Skeletal muscle satellite cell (primary cell): ENCODE measurements at regions not wholly inside any gene's neighbourhood (a gene's known extent, or its start where the extent isn't known, plus 50 kb on each side); places are given as distances from the start of the nearest gene placed in this dataset.
"Not testable (repeated sequence)": the region's sequence is repeated elsewhere in the genome, so short reads cannot be mapped to it uniquely, and the experiment has no call there.

Experiments
- H3K27me3 ChIP-seq: 2 replicates; pipeline ENCODE4 v1.7.0; 2013; ENCODE audit warnings: low read length; ENCODE audit not compliant: control insufficient read depth, insufficient read depth
- H3K36me3 ChIP-seq: 2 replicates; pipeline ENCODE4 v1.7.0; 2013; ENCODE audit warnings: mild to moderate bottlenecking, control low read depth, low read length; ENCODE audit not compliant: insufficient read depth
- H3K4me1 ChIP-seq: 2 replicates; pipeline ENCODE4 v1.7.0; 2013; ENCODE audit warnings: low read length; ENCODE audit not compliant: control insufficient read depth, insufficient read depth
- H3K4me2 ChIP-seq: 2 replicates; pipeline ENCODE4 v1.7.0; 2013; ENCODE audit warnings: mild to moderate bottlenecking, low read length
- H3K4me3 ChIP-seq: 2 replicates; pipeline ENCODE4 v1.7.0; 2013; ENCODE audit warnings: low read length
- H3K9ac ChIP-seq: 2 replicates; pipeline ENCODE4 v1.7.0; 2013; ENCODE audit warnings: mild to moderate bottlenecking, low read depth, low read length, moderate library complexity
- H3K9me3 ChIP-seq: replicated peaks from 2 replicates; pipeline ENCODE4 v1.7.0; 2013; ENCODE audit warnings: mild to moderate bottlenecking, control low read depth, low read length

- no peak overlapping the region for H3K4me3 ChIP-seq
- H3K9me3 ChIP-seq: no peaks in the 10 kb centered on the region
- peaks cover 5% of the 10 kb centered on the region for H3K27me3 ChIP-seq
- H3K4me2 ChIP-seq: no peak overlapping the region
- no peaks in the 10 kb centered on the region for H3K36me3 ChIP-seq
- peaks cover 20% of the 10 kb centered on the region for H3K4me1 ChIP-seq
- H3K9ac ChIP-seq: no peak overlapping the region
Observed at GRCh38 chr14:22296088-22296487, 292.9 kb downstream of the DAD1 start.

DNA sequence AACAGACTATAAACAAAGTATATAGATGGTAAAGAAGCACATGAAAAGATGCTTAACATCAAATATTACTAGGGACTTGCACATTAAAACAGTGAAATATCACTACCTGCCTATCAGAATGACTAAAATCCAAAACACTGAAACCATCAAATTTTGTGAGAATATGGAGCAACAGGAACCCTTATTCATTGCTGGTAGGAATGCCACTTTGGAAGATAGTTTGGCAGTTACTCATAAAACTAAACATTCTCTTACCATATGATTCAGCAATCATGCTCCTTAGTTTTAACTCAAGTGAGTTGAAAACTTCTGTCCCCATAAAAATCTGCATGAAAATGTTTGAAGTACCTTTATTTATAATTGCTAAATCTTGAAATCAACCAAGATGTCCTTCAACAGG lies 297.6 kb downstream of the DAD1 start:
- Histone ChIP-seq H3K36me3 (no peaks in the 10 kb centered on the region), H3K4me3 (no peak overlapping the region), H3K9ac (no peak overlapping the region), H3K4me1 (peaks cover 19% of the 10 kb centered on the region), H3K9me3 (no peaks in the 10 kb centered on the region), H3K4me2 (no peak overlapping the region), H3K27me3 (no peaks in the 10 kb centered on the region)

DNA sequence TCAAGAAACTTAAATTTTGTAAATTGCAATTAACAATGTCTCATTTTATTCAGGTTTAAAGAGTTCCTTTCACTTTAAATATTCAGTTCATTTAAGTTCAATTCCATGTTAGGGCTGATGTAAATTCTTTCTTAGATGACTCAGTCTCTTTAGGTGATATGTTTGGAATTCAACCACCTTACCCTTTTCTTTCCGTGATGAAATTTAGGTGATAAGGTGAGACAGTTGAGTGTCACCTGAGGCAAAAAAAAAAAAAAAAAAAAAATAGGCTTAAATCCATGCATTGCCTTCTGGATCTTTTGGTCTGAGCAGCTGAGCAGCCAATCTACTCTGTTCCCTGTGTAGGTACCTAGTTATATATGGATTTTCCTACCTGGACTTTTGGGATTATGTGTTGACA lies 299.5 kb downstream of the DAD1 start:
- no peak overlapping the region for H3K4me2 ChIP-seq
- H3K9me3 ChIP-seq: no peaks in the 10 kb centered on the region
- no peaks in the 10 kb centered on the region for H3K27me3 ChIP-seq
- no peak overlapping the region for H3K4me3 ChIP-seq
- H3K36me3 ChIP-seq: no peaks in the 10 kb centered on the region
- H3K4me1 ChIP-seq: peaks cover 15% of the 10 kb centered on the region
- H3K9ac ChIP-seq: no peak overlapping the region

- H3K4me1 ChIP-seq: peaks cover 18% of the 10 kb centered on the region
- no peaks in the 10 kb centered on the region for H3K9me3 ChIP-seq
- no peaks in the 10 kb centered on the region for H3K36me3 ChIP-seq
- no peak overlapping the region for H3K9ac ChIP-seq
- H3K4me2 ChIP-seq: no peak overlapping the region
- H3K27me3 ChIP-seq: no peaks in the 10 kb centered on the region
- H3K4me3 ChIP-seq: no peak overlapping the region
Observed at GRCh38 chr14:22285991-22286390, 303.0 kb downstream of the DAD1 start.

DNA sequence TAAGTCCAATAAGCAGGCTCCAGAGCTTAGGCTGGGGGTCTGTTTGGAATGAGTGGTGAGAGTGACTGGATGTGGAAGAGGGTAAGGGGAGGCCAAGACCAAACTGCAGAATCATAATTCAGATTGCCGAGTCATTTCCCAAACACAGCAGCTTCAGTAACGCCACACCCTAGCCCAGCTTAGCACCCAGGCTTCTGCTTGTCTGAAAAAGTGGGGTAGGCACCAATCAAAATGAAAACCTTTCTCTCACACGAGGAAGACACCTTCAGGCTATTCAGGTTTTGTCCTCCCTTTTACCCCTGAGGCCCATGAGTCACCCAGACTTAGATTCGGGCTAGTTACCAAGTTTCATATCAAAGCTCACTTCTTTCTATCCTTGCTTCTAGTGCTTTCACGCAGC lies 306.1 kb downstream of the DAD1 start:
- no peaks in the 10 kb centered on the region for H3K27me3 ChIP-seq
- peaks cover 14% of the 10 kb centered on the region for H3K4me1 ChIP-seq
- no peaks in the 10 kb centered on the region for H3K36me3 ChIP-seq
- no peak overlapping the region for H3K9ac ChIP-seq
- H3K4me3 ChIP-seq: no peak overlapping the region
- H3K9me3 ChIP-seq: no peaks in the 10 kb centered on the region
- H3K4me2 ChIP-seq: no peak overlapping the region

DNA sequence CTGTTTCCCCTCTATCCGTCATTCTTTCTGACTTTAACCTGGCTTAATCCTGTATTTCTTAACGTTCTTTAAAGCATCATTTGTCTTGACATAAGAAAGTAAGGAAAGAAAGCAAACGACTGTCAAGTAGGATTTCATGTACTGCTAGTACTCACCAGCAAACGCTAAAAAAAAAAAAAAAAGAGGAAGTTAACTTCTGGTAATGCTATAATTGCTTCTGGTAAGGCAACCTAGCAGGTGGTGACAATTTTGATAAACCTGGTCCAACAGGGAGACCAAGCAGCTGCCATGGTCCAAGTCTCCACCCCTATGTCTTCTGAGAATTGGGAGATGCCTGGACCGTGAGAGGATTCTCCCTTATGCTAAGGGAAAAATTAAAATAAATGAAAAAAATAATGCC lies 306.6 kb downstream of the DAD1 start:
- Histone ChIP-seq H3K9ac (no peak overlapping the region), H3K9me3 (no peaks in the 10 kb centered on the region)

DNA sequence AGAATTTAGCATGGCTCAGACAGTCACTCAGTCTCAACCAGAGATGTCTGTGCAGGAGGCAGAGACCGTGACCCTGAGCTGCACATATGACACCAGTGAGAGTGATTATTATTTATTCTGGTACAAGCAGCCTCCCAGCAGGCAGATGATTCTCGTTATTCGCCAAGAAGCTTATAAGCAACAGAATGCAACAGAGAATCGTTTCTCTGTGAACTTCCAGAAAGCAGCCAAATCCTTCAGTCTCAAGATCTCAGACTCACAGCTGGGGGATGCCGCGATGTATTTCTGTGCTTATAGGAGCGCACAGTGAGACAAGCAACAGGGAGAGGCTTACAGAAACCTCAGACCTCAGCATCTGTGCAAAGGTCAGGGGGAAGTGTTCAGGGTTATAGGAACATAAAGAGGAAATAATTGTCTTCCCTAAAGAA lies 307.6 kb downstream of the DAD1 start:
- not testable (repeated sequence) for H3K9ac ChIP-seq

More for the DNA sequence above, 306.6 kb downstream of the DAD1 start:
- Histone ChIP-seq H3K4me3 (no peak overlapping the region), H3K4me1 (peaks cover 8% of the 10 kb centered on the region), H3K4me2 (no peak overlapping the region), H3K27me3 (no peaks in the 10 kb centered on the region), H3K36me3 (no peaks in the 10 kb centered on the region)

GRCh38 chr14:22280497-22281316 lies 308.3 kb downstream of the DAD1 start:
- H3K36me3 ChIP-seq: no peaks in the 10 kb centered on the region
- peaks cover 7% of the 10 kb centered on the region for H3K27me3 ChIP-seq
- peaks cover 6% of the 10 kb centered on the region for H3K4me1 ChIP-seq
- H3K9ac ChIP-seq: no peak overlapping the region
- no peaks in the 10 kb centered on the region for H3K9me3 ChIP-seq
- no peak overlapping the region for H3K4me3 ChIP-seq
- no peak overlapping the region for H3K4me2 ChIP-seq

More for the DNA sequence above, 307.6 kb downstream of the DAD1 start:
- not testable (repeated sequence) for H3K27me3 ChIP-seq, H3K4me2 ChIP-seq, H3K4me1 ChIP-seq, H3K4me3 ChIP-seq, H3K36me3 ChIP-seq, H3K9me3 ChIP-seq

- Histone ChIP-seq H3K9me3 (no peaks in the 10 kb centered on the region), H3K4me3 (no peak overlapping the region), H3K4me2 (no peak overlapping the region), H3K9ac (no peak overlapping the region), H3K27me3 (peaks cover 11% of the 10 kb centered on the region), H3K4me1 (no peaks in the 10 kb centered on the region), H3K36me3 (no peaks in the 10 kb centered on the region)
Observed at GRCh38 chr14:22276913-22277816, 311.9 kb downstream of the DAD1 start.

- Histone ChIP-seq H3K4me3 (no peak overlapping the region), H3K9ac (no peak overlapping the region), H3K4me2 (no peak overlapping the region), H3K36me3 (no peaks in the 10 kb centered on the region), H3K4me1 (peaks cover 6% of the 10 kb centered on the region), H3K9me3 (no peaks in the 10 kb centered on the region), H3K27me3 (peaks cover 11% of the 10 kb centered on the region)
Observed at GRCh38 chr14:22271838-22272799, 316.9 kb downstream of the DAD1 start.

DNA sequence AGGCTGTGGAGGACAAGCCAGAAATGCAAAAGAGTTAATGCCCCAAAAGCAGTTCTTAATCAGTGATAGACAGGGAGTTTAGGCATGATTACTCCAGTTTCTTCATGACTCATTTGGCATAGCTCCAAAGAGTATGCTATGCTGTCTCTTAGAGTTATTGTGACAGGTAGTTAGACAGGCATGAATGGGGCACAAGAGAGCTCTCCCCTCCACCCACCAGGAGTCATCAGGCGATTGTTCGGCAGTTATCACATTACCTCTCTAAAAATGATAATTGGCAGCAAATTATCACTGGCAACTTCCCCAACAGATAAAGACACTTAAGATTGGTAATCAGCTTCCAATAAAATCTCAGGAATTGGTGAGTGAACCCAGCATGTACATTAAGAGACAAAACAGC lies 320.1 kb downstream of the DAD1 start:
- no peak overlapping the region for H3K9ac ChIP-seq
- no peaks in the 10 kb centered on the region for H3K9me3 ChIP-seq
- no peaks in the 10 kb centered on the region for H3K27me3 ChIP-seq
- H3K36me3 ChIP-seq: no peaks in the 10 kb centered on the region
- H3K4me3 ChIP-seq: no peak overlapping the region
- H3K4me2 ChIP-seq: no peak overlapping the region
- H3K4me1 ChIP-seq: peaks cover 28% of the 10 kb centered on the region
